ENCODE measurements at regions not wholly inside any gene's neighbourhood (a gene's known extent, or its start where the extent isn't known, plus 50 kb on each side); places are given as distances from the start of the nearest gene placed in this dataset.

- no peaks in the 10 kb centered on the region for H3K36me3 ChIP-seq (ENCODE audit: control insufficient read depth in 2 of 2, insufficient read depth in 2 of 2, low read length in 1 of 2)
- RAD21 ChIA-PET (ENCODE audit: unreplicated experiment), result no interaction called here
- H2AFZ ChIP-seq (ENCODE audit: control insufficient read depth, low read depth, low read length), result no peak overlapping the region
Observed at GRCh38 chr4:83931659-83932438, 395.9 kb downstream of the GPAT3 start.

More at GRCh38 chr4:83931659-83932438, 395.9 kb downstream of the GPAT3 start:
- H3K4me2 ChIP-seq (ENCODE audit: control insufficient read depth, insufficient read depth), result no peak overlapping the region
- no TSS peak for BruUV-seq (replicated peaks)
- H3K4me1 ChIP-seq (ENCODE audit: control insufficient read depth, insufficient read depth, low read length), result no peaks in the 10 kb centered on the region
- FAIRE-seq (no peak), DNase-seq (ENCODE audit: low read depth, low spot score) (no peak), ATAC-seq (peak; percentile 48; the same call in 2 of the 3 replicates)
- H3K27ac ChIP-seq (ENCODE audit: control insufficient read depth, insufficient read depth), result no peak overlapping the region
- H3K9ac ChIP-seq (ENCODE audit: control insufficient read depth, insufficient read depth, low read length), result no peak overlapping the region
- H3K27me3 ChIP-seq (replicated peaks in 1 of 2; ENCODE audit: control insufficient read depth in 2 of 2, insufficient read depth in 2 of 2, low read length in 1 of 2), result no peaks in the 10 kb centered on the region
- H3K79me2 ChIP-seq (ENCODE audit: control insufficient read depth, insufficient read depth, low read length), result no peaks in the 10 kb centered on the region
- intact Hi-C loops (cut with micrococcal nuclease; ENCODE audit: unreplicated experiment), result no loop called here
- SMC1A ChIA-PET (ENCODE audit: uncharacterized antibody, unreplicated experiment), result no interaction called here
- POLR2A ChIA-PET, result no interaction called here
- TF ChIP-seq ZNF24 (IDR thresholded peaks at IDR 0.05) (no peak), FOXK2 (IDR thresholded peaks at IDR 0.05) (no peak), RB1 (IDR thresholded peaks at IDR 0.05; ENCODE audit: borderline replicate concordance) (no peak), RUNX3 (IDR thresholded peaks at IDR 0.05; ENCODE audit: low read length) (no peak), BHLHE40 (IDR thresholded peaks at IDR 0.05; ENCODE audit: borderline replicate concordance in 1 of 2, low read depth in 2 of 2, low read length in 1 of 2) (no peak)
- TF ChIP-seq, protein P1, sequence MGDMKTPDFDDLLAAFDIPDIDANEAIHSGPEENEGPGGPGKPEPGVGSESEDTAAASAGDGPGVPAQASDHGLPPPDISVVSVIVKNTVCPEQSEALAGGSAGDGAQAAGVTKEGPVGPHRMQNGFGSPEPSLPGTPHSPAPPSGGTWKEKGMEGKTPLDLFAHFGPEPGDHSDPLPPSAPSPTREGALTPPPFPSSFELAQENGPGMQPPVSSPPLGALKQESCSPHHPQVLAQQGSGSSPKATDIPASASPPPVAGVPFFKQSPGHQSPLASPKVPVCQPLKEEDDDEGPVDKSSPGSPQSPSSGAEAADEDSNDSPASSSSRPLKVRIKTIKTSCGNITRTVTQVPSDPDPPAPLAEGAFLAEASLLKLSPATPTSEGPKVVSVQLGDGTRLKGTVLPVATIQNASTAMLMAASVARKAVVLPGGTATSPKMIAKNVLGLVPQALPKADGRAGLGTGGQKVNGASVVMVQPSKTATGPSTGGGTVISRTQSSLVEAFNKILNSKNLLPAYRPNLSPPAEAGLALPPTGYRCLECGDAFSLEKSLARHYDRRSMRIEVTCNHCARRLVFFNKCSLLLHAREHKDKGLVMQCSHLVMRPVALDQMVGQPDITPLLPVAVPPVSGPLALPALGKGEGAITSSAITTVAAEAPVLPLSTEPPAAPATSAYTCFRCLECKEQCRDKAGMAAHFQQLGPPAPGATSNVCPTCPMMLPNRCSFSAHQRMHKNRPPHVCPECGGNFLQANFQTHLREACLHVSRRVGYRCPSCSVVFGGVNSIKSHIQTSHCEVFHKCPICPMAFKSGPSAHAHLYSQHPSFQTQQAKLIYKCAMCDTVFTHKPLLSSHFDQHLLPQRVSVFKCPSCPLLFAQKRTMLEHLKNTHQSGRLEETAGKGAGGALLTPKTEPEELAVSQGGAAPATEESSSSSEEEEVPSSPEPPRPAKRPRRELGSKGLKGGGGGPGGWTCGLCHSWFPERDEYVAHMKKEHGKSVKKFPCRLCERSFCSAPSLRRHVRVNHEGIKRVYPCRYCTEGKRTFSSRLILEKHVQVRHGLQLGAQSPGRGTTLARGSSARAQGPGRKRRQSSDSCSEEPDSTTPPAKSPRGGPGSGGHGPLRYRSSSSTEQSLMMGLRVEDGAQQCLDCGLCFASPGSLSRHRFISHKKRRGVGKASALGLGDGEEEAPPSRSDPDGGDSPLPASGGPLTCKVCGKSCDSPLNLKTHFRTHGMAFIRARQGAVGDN (IDR thresholded peaks at IDR 0.05), result no peak
- TF ChIP-seq, protein P2, sequence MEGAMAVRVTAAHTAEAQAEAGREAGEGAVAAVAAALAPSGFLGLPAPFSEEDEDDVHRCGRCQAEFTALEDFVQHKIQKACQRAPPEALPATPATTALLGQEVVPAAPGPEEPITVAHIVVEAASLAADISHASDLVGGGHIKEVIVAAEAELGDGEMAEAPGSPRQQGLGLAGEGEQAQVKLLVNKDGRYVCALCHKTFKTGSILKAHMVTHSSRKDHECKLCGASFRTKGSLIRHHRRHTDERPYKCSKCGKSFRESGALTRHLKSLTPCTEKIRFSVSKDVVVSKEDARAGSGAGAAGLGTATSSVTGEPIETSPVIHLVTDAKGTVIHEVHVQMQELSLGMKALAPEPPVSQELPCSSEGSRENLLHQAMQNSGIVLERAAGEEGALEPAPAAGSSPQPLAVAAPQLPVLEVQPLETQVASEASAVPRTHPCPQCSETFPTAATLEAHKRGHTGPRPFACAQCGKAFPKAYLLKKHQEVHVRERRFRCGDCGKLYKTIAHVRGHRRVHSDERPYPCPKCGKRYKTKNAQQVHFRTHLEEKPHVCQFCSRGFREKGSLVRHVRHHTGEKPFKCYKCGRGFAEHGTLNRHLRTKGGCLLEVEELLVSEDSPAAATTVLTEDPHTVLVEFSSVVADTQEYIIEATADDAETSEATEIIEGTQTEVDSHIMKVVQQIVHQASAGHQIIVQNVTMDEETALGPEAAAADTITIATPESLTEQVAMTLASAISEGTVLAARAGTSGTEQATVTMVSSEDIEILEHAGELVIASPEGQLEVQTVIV (IDR thresholded peaks at IDR 0.05; ENCODE audit: borderline replicate concordance, partially characterized antibody), result no peak
- TF ChIP-seq, protein P3, sequence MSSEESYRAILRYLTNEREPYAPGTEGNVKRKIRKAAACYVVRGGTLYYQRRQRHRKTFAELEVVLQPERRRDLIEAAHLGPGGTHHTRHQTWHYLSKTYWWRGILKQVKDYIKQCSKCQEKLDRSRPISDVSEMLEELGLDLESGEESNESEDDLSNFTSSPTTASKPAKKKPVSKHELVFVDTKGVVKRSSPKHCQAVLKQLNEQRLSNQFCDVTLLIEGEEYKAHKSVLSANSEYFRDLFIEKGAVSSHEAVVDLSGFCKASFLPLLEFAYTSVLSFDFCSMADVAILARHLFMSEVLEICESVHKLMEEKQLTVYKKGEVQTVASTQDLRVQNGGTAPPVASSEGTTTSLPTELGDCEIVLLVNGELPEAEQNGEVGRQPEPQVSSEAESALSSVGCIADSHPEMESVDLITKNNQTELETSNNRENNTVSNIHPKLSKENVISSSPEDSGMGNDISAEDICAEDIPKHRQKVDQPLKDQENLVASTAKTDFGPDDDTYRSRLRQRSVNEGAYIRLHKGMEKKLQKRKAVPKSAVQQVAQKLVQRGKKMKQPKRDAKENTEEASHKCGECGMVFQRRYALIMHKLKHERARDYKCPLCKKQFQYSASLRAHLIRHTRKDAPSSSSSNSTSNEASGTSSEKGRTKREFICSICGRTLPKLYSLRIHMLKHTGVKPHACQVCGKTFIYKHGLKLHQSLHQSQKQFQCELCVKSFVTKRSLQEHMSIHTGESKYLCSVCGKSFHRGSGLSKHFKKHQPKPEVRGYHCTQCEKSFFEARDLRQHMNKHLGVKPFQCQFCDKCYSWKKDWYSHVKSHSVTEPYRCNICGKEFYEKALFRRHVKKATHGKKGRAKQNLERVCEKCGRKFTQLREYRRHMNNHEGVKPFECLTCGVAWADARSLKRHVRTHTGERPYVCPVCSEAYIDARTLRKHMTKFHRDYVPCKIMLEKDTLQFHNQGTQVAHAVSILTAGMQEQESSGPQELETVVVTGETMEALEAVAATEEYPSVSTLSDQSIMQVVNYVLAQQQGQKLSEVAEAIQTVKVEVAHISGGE (CRISPR knock-in tag; IDR thresholded peaks at IDR 0.05), result no peak
- TF ChIP-seq, protein P4, sequence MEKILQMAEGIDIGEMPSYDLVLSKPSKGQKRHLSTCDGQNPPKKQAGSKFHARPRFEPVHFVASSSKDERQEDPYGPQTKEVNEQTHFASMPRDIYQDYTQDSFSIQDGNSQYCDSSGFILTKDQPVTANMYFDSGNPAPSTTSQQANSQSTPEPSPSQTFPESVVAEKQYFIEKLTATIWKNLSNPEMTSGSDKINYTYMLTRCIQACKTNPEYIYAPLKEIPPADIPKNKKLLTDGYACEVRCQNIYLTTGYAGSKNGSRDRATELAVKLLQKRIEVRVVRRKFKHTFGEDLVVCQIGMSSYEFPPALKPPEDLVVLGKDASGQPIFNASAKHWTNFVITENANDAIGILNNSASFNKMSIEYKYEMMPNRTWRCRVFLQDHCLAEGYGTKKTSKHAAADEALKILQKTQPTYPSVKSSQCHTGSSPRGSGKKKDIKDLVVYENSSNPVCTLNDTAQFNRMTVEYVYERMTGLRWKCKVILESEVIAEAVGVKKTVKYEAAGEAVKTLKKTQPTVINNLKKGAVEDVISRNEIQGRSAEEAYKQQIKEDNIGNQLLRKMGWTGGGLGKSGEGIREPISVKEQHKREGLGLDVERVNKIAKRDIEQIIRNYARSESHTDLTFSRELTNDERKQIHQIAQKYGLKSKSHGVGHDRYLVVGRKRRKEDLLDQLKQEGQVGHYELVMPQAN (conservative IDR thresholded peaks at IDR 0.05), result no peak
- 25% methylated on average over 6 of the region's 6 CpGs for WGBS (ENCODE audit: insufficient coverage, insufficient replicate concordance, low lambda C conversion rate, missing lambda C conversion rate)
- no peak overlapping the region for H3K4me3 ChIP-seq
- H4K20me1 ChIP-seq (ENCODE audit: control insufficient read depth, insufficient read depth), result no peaks in the 10 kb centered on the region
- CTCF ChIA-PET, result no interaction called here
- in situ Hi-C loops (cut with MboI), result no loop called here
- no peaks in the 10 kb centered on the region for H3K9me3 ChIP-seq (replicated peaks; ENCODE audit: control insufficient read depth, insufficient read depth, low read length)
